A673 (cell line): ENCODE measurements at regions not wholly inside any gene's neighbourhood (a gene's known extent, or its start where the extent isn't known, plus 50 kb on each side); places are given as distances from the start of the nearest gene placed in this dataset.

Experiments
- BruUV-seq: library from RNA; stranded (reverse); fragments of 400-500 nt; replicated peaks from 2 replicates; lab custom pipeline; 2021; lab: Mats Ljungman, UMichigan
- CTCF ChIA-PET: fragments of 300-600 bp; sonication (Branson Sonifier 250); formaldehyde crosslinking; loops from one replicate; lab custom pipeline; 2022; ENCODE audit warnings: antibody characterized with exemption; lab: Charles Lee
- POLR2A ChIA-PET: fragments of 300-600 bp; sonication (Branson Sonifier 250); formaldehyde crosslinking; loops from one replicate; lab custom pipeline; 2022; ENCODE audit warnings: antibody characterized with exemption; ENCODE audit not compliant: low non-redundant PET; lab: Charles Lee
- DNase-seq: peaks from one replicate; pipeline ENCODE4 v3.0.0-alpha.2; 2015; ENCODE audit warnings: low spot score
- H3K27ac ChIP-seq: fragments of 200-600 bp; sonication (generic); 2 replicates; pipeline ENCODE4 v1.5.1; 2016; ENCODE audit warnings: mixed run types, low read depth, mild to moderate bottlenecking, mixed read lengths, antibody characterized with exemption, low read length; ENCODE audit not compliant: poor library complexity, severe bottlenecking
- H3K27me3 ChIP-seq: fragments of 200-600 bp; sonication (generic); replicated peaks from 2 replicates; pipeline ENCODE4 v1.6.1; 2017; ENCODE audit warnings: mixed run types, low read depth, mild to moderate bottlenecking, mixed read lengths, antibody characterized with exemption, low read length; ENCODE audit not compliant: insufficient read depth, poor library complexity
- H3K36me3 ChIP-seq: fragments of 200-600 bp; sonication (generic); 2 replicates; pipeline ENCODE4 v1.6.1; 2016; ENCODE audit warnings: mixed run types, mild to moderate bottlenecking, mixed read lengths, antibody characterized with exemption, low read length; ENCODE audit not compliant: insufficient read depth, poor library complexity, severe bottlenecking
- H3K4me1 ChIP-seq: fragments of 200-600 bp; sonication (generic); 2 replicates; pipeline ENCODE4 v1.6.1; 2017; ENCODE audit warnings: mixed run types, mild to moderate bottlenecking, mixed read lengths, antibody characterized with exemption, low read length; ENCODE audit not compliant: insufficient read depth, poor library complexity, severe bottlenecking
- H3K4me3 ChIP-seq: fragments of 200-600 bp; sonication (generic); 2 replicates; pipeline ENCODE4 v1.5.1; 2016; ENCODE audit warnings: low read depth, mixed run types, mild to moderate bottlenecking, mixed read lengths, low read length; ENCODE audit not compliant: poor library complexity, severe bottlenecking
- H3K9me3 ChIP-seq: fragments of 200-600 bp; sonication (generic); 2 replicates; pipeline ENCODE4 v1.6.1; 2016; ENCODE audit warnings: mixed run types, low read depth, mild to moderate bottlenecking, mixed read lengths, antibody characterized with exemption, low read length; ENCODE audit not compliant: poor library complexity, severe bottlenecking
- CTCF ChIP-seq: fragments of 300-800, 200-600 bp; sonication (generic); conservative IDR thresholded peaks from 2 replicates; pipeline ENCODE4 v1.5.1; 2017; ENCODE audit warnings: low read depth, mild to moderate bottlenecking, antibody characterized with exemption, low read length, moderate library complexity, mixed read lengths
- EZH2 ChIP-seq: fragments of 200-600 bp; sonication (generic); IDR thresholded peaks from 2 replicates; pipeline ENCODE4 v1.6.1; 2017; ENCODE audit warnings: borderline replicate concordance, low read depth, mild to moderate bottlenecking, mixed read lengths, antibody characterized with exemption, low read length; ENCODE audit not compliant: poor library complexity, severe bottlenecking
- intact Hi-C: fragments of 100-400 bp; cut with micrococcal nuclease; formaldehyde crosslinking; loops from one replicate; pipeline ENCODE4 v1.10.0; 2022; ENCODE audit not compliant: unreplicated experiment

- TF ChIP-seq EZH2 (no peak), CTCF (no peak)
- no TSS peak for BruUV-seq
- intact Hi-C loops: no loop called here
- Histone ChIP-seq H3K4me3 (no peak overlapping the region), H3K4me1 (no peaks in the 10 kb centered on the region), H3K36me3 (no peaks in the 10 kb centered on the region), H3K27ac (no peak overlapping the region), H3K9me3 (no peaks in the 10 kb centered on the region), H3K27me3 (no peaks in the 10 kb centered on the region)
- ChIA-PET CTCF (no interaction called here), POLR2A (no interaction called here)
- DNase-seq: no peak
Observed at GRCh38 chr2:183564726-183565125, 440.5 kb downstream of the NUP35 start.

- ChIA-PET CTCF (no interaction called here), POLR2A (no interaction called here)
- DNase-seq: no peak
- no TSS peak for BruUV-seq
- TF ChIP-seq CTCF (no peak), EZH2 (no peak)
- H3K4me1 ChIP-seq: no peaks in the 10 kb centered on the region
- no peak overlapping the region for H3K27ac ChIP-seq
- H3K27me3 ChIP-seq: no peaks in the 10 kb centered on the region
- no peak overlapping the region for H3K4me3 ChIP-seq
- intact Hi-C loops: no loop called here
- H3K36me3 ChIP-seq: no peaks in the 10 kb centered on the region
- H3K9me3 ChIP-seq: no peaks in the 10 kb centered on the region
Observed at GRCh38 chr2:183575481-183575880, 451.2 kb downstream of the NUP35 start.

GRCh38 chr2:183579686-183580085 is 455.4 kb downstream of the NUP35 start:
- Histone ChIP-seq H3K36me3 (no peaks in the 10 kb centered on the region), H3K9me3 (no peaks in the 10 kb centered on the region), H3K4me1 (no peaks in the 10 kb centered on the region), H3K27ac (no peak overlapping the region), H3K4me3 (no peak overlapping the region), H3K27me3 (no peaks in the 10 kb centered on the region)
- no peak for TF ChIP-seq EZH2
- TF ChIP-seq CTCF: no peak
- ChIA-PET POLR2A (no interaction called here), CTCF (no interaction called here)
- intact Hi-C loops: no loop called here
- no TSS peak for BruUV-seq
- DNase-seq: no peak
